Astrocyte (in vitro differentiated cells and primary cell): ENCODE measurements at regions not wholly inside any gene's neighbourhood (a gene's known extent, or its start where the extent isn't known, plus 50 kb on each side); places are given as distances from the start of the nearest gene placed in this dataset.

Experiments used
- DNase-seq: peaks from one replicate; pipeline ENCODE4 v3.0.0-alpha.2; 2010; ENCODE audit warnings: low read depth
- FAIRE-seq: peaks from 2 replicates; lab custom pipeline; 2011; peaks lifted over from hg19 to GRCh38; lab: Jason Lieb, UNC
- H2AFZ ChIP-seq: 2 replicates; pipeline ENCODE4 v1.6.0; 2012; ENCODE audit warnings: low read depth, low read length, inconsistent platforms
- H3K27ac ChIP-seq: 2 replicates; pipeline ENCODE4 v1.5.1; 2011; ENCODE audit warnings: low read depth, low read length, inconsistent platforms
- H3K27me3 ChIP-seq: 2 replicates; pipeline ENCODE4 v1.6.0; 2011; ENCODE audit warnings: low read length, inconsistent platforms; ENCODE audit not compliant: insufficient read depth
- H3K36me3 ChIP-seq: 2 replicates; pipeline ENCODE4 v1.5.1; 2011; ENCODE audit warnings: low read length, inconsistent platforms; ENCODE audit not compliant: insufficient read depth
- H3K4me1 ChIP-seq: 2 replicates; pipeline ENCODE4 v1.5.1; 2011; ENCODE audit warnings: low read length, inconsistent platforms; ENCODE audit not compliant: insufficient read depth
- H3K4me2 ChIP-seq: 2 replicates; pipeline ENCODE4 v1.6.0; 2012; ENCODE audit warnings: low read length, inconsistent platforms
- H3K4me3 ChIP-seq: 2 replicates; pipeline ENCODE4 v1.5.1; 2011; ENCODE audit warnings: low read depth, mild to moderate bottlenecking, low read length, inconsistent platforms; ENCODE audit not compliant: insufficient read depth
- H3K79me2 ChIP-seq: 2 replicates; pipeline ENCODE4 v1.6.0; 2012; ENCODE audit warnings: mild to moderate bottlenecking, low read length, inconsistent platforms; ENCODE audit not compliant: insufficient read depth
- H3K9ac ChIP-seq: 2 replicates; pipeline ENCODE4 v1.6.0; 2012; ENCODE audit warnings: mild to moderate bottlenecking, low read length, inconsistent platforms
- H3K9me3 ChIP-seq: 2 replicates; pipeline ENCODE4 v1.5.1; 2012; ENCODE audit warnings: low read depth, mild to moderate bottlenecking, low read length, inconsistent platforms; ENCODE audit not compliant: insufficient read depth
- H4K20me1 ChIP-seq: 2 replicates; pipeline ENCODE4 v1.6.0; 2012; ENCODE audit warnings: low read length, inconsistent platforms; ENCODE audit not compliant: insufficient read depth
- H3K27ac Mint-ChIP-seq: one replicate; pipeline ENCODE4 v1.8.0; 2021; ENCODE audit warnings: mild to moderate bottlenecking, mixed read lengths; ENCODE audit not compliant: unreplicated experiment
- H3K27me3 Mint-ChIP-seq: one replicate; pipeline ENCODE4 v1.8.0; 2021; ENCODE audit warnings: low read depth, mixed read lengths; ENCODE audit not compliant: unreplicated experiment
- H3K36me3 Mint-ChIP-seq: one replicate; pipeline ENCODE4 v1.8.0; 2021; ENCODE audit warnings: low read depth, mixed read lengths; ENCODE audit not compliant: unreplicated experiment
- H3K4me1 Mint-ChIP-seq: one replicate; pipeline ENCODE4 v1.8.0; 2021; ENCODE audit warnings: low read depth, mixed read lengths; ENCODE audit not compliant: unreplicated experiment
- H3K4me3 Mint-ChIP-seq: one replicate; pipeline ENCODE4 v1.8.0; 2021; ENCODE audit warnings: mild to moderate bottlenecking, moderate library complexity, mixed read lengths; ENCODE audit not compliant: unreplicated experiment
- H3K9me3 Mint-ChIP-seq: one replicate; pipeline ENCODE4 v1.8.0; 2021; ENCODE audit warnings: mild to moderate bottlenecking, mixed read lengths; ENCODE audit not compliant: unreplicated experiment
- CTCF ChIP-seq: IDR thresholded peaks from 2 replicates; pipeline ENCODE4 v1.5.1; 2011; ENCODE audit warnings: low read depth, mild to moderate bottlenecking, inconsistent platforms, low read length, moderate library complexity; ENCODE audit not compliant: insufficient read depth
- EZH2 ChIP-seq: IDR thresholded peaks from 2 replicates; pipeline ENCODE4 v1.6.1; 2012; ENCODE audit warnings: mild to moderate bottlenecking, low read length, inconsistent platforms; ENCODE audit not compliant: insufficient read depth

- Histone ChIP-seq H3K36me3 (no peaks in the 10 kb centered on the region), H3K4me3 (no peak overlapping the region), H4K20me1 (no peaks in the 10 kb centered on the region), H3K79me2 (no peaks in the 10 kb centered on the region), H3K9ac (no peak overlapping the region), H3K9me3 (no peaks in the 10 kb centered on the region), H3K4me2 (no peak overlapping the region), H2AFZ (no peak overlapping the region), H3K27ac (no peak overlapping the region), H3K4me1 (no peaks in the 10 kb centered on the region), H3K27me3 (no peaks in the 10 kb centered on the region)
- TF ChIP-seq CTCF (no peak), EZH2 (no peak)
- no peaks in the 10 kb centered on the region for H3K4me1 Mint-ChIP-seq
- peaks cover 4% of the 10 kb centered on the region for H3K9me3 Mint-ChIP-seq
- peaks cover 27% of the 10 kb centered on the region for H3K27me3 Mint-ChIP-seq
- no peak overlapping the region for H3K27ac Mint-ChIP-seq
- DNase-seq, result no peak
- H3K4me3 Mint-ChIP-seq, result no peak overlapping the region
- FAIRE-seq, result no peak
- H3K36me3 Mint-ChIP-seq, result no peaks in the 10 kb centered on the region
Observed at GRCh38 chr2:239508261-239508660, 107.4 kb upstream of the HDAC4 start.

GRCh38 chr2:239507576-239508258 is 106.9 kb upstream of the HDAC4 start:
- H3K79me2 ChIP-seq, result no peaks in the 10 kb centered on the region
- H3K4me1 ChIP-seq, result no peaks in the 10 kb centered on the region
- DNase-seq (no peak), FAIRE-seq (no peak)
- H4K20me1 ChIP-seq, result no peaks in the 10 kb centered on the region
- H3K4me1 Mint-ChIP-seq, result no peaks in the 10 kb centered on the region
- no peak overlapping the region for H2AFZ ChIP-seq
- no peak overlapping the region for H3K4me3 ChIP-seq
- TF ChIP-seq EZH2 (no peak), CTCF (no peak)
- H3K36me3 Mint-ChIP-seq, result no peaks in the 10 kb centered on the region
- no peaks in the 10 kb centered on the region for H3K9me3 ChIP-seq
- H3K27me3 Mint-ChIP-seq, result peaks cover 25% of the 10 kb centered on the region
- H3K9me3 Mint-ChIP-seq, result peaks cover under 1% of the 10 kb centered on the region
- H3K36me3 ChIP-seq, result no peaks in the 10 kb centered on the region
- H3K27ac ChIP-seq, result no peak overlapping the region
- H3K27ac Mint-ChIP-seq, result no peak overlapping the region
- no peak overlapping the region for H3K4me3 Mint-ChIP-seq
- no peaks in the 10 kb centered on the region for H3K27me3 ChIP-seq
- H3K9ac ChIP-seq, result no peak overlapping the region
- no peak overlapping the region for H3K4me2 ChIP-seq

GRCh38 chr2:239506961-239507360 is 106.1 kb upstream of the HDAC4 start:
- H3K36me3 ChIP-seq, result no peaks in the 10 kb centered on the region
- Mint-ChIP-seq H3K27ac (no peak overlapping the region), H3K4me3 (no peak overlapping the region), H3K27me3 (peaks cover 25% of the 10 kb centered on the region), H3K4me1 (no peaks in the 10 kb centered on the region), H3K36me3 (no peaks in the 10 kb centered on the region), H3K9me3 (no peaks in the 10 kb centered on the region)
- DNase-seq (no peak), FAIRE-seq (no peak)
- H4K20me1 ChIP-seq, result no peaks in the 10 kb centered on the region
- no peaks in the 10 kb centered on the region for H3K4me1 ChIP-seq
- no peak for TF ChIP-seq CTCF
- TF ChIP-seq EZH2, result no peak
- no peak overlapping the region for H3K9ac ChIP-seq
- no peaks in the 10 kb centered on the region for H3K79me2 ChIP-seq
- no peak overlapping the region for H3K27ac ChIP-seq
- H3K4me2 ChIP-seq, result no peak overlapping the region
- no peak overlapping the region for H3K4me3 ChIP-seq
- H3K9me3 ChIP-seq, result no peaks in the 10 kb centered on the region
- no peaks in the 10 kb centered on the region for H3K27me3 ChIP-seq
- H2AFZ ChIP-seq, result no peak overlapping the region
